ENCODE measurements at regions not wholly inside any gene's neighbourhood (a gene's known extent, or its start where the extent isn't known, plus 50 kb on each side); places are given as distances from the start of the nearest gene placed in this dataset.

DNA sequence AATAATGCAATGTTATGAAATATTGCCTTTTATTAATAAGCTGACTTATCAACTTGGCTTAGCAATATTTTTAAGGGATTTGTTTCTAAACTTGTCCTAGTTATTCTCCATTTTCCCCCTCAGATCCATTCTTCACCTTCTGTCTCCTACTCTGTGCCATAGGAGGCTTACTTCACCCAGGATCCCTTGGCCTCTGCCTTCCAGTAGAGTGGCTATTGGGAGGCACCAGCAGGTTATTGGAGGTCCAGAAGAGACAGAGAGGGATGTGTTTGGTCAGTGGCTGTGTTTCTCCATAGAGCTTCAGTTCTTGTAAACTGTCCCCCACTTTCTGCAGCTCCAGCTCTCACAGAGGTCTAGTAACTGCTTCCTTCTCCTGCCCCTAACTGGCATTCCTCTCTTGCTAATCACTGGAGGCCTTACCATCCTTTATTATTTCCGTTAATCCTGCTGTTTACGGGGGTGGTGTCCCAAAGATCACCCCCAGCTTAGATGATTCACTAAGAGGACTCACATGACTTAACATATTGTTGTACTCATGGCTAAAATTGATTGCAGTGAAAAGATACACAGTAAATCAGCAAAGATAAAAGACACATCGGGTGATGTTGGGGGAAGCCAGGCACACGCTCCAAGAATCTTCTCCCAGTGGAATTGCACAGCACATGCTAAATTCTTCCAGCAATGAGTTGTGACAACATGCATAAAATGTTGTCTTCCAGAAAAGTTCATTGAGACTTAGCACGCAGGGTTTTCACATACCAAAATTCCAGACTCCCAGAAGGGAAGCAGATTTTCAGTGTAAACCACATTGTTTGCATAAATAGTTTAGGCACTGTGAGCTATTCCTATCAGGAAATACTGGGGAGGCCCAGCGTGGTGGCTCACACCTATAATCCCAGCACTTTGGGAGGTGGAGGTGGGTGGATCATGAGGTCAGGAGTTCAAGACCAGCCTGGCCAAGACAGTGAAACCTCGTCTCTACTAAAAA is 67.5 kb downstream of the RPL22L1 start:
- H3K9ac ChIP-seq (replicated peaks in 1 of 4; ENCODE audit: extremely low read depth in 1 of 4, low read depth in 3 of 4, low read length in 3 of 4) = no peak overlapping the region
- no peak for TF ChIP-seq EGR1 (IDR thresholded peaks at IDR 0.05; ENCODE audit: borderline replicate concordance, low read depth, low read length)
- TF ChIP-seq ATF2 (IDR thresholded peaks at IDR 0.05; ENCODE audit: low read length) = no peak
- TF ChIP-seq BRCA1 (IDR thresholded peaks at IDR 0.05; ENCODE audit: low read depth, low read length) = no peak
- no peak for TF ChIP-seq SRF (IDR thresholded peaks at IDR 0.05; ENCODE audit: low read depth, low read length)
- no peak overlapping the region for H3K56ac ChIP-seq (replicated peaks; ENCODE audit: insufficient read length, low read depth, low read length)
- no peaks in the 10 kb centered on the region for H3K79me2 ChIP-seq (ENCODE audit: control insufficient read depth in 1 of 2, insufficient read depth in 2 of 2, low read length in 2 of 2)
- no peak for DNase-seq (ENCODE audit: low read depth in 1 of 2, low spot score in 2 of 2)
- POLR2A ChIA-PET (ENCODE audit: partially characterized antibody) = no interaction called here
- H4K91ac ChIP-seq (replicated peaks; ENCODE audit: insufficient read length, low read length) = no peak overlapping the region
- WGBS, 2 experiments (ENCODE audit: extremely low coverage in 1 of 2, insufficient coverage in 1 of 2, insufficient read length in 1 of 2, insufficient replicate concordance in 2 of 2, low coverage in 1 of 2, low lambda C conversion rate in 2 of 2, missing lambda C conversion rate in 1 of 2) = 81% methylated on average over 7 of the region's 7 CpGs; no CpG with 5 or more reads in 1 of the 2 experiments
- no peak overlapping the region for H2AFZ ChIP-seq (ENCODE audit: low read length)
- no peak overlapping the region for H4K8ac ChIP-seq (ENCODE audit: extremely low read depth, insufficient read depth, low read length)
- H3K36me3 ChIP-seq (ENCODE audit: control insufficient read depth in 2 of 4, insufficient read depth in 4 of 4, low read length in 3 of 4) = no peaks in the 10 kb centered on the region
- no peak for FAIRE-seq
- H2BK20ac ChIP-seq (ENCODE audit: low read length) = no peak overlapping the region
- no peak overlapping the region for H2BK15ac ChIP-seq (ENCODE audit: low read length)
- H3K23ac ChIP-seq (ENCODE audit: insufficient read length) = no peak overlapping the region
- no peak overlapping the region for H4K5ac ChIP-seq (ENCODE audit: insufficient read length, low read depth, low read length)
- no peak overlapping the region for H2BK5ac ChIP-seq (ENCODE audit: low read depth, low read length)
- no peak overlapping the region for H3K4me3 ChIP-seq (ENCODE audit: extremely low read depth in 1 of 4, insufficient read depth in 2 of 4, low read depth in 3 of 4, low read length in 4 of 4)
- H3K4me1 ChIP-seq (replicated peaks in 1 of 4; ENCODE audit: control insufficient read depth in 3 of 4, insufficient read depth in 4 of 4, low read length in 3 of 4) = peaks cover 0 to 4% (median 1%) of the 10 kb centered on the region in 4 experiments; a peak in 3 of 7 replicates
- H3K27me3 ChIP-seq (replicated peaks in 1 of 4; ENCODE audit: control insufficient read depth in 3 of 4, extremely low read depth in 1 of 4, insufficient read depth in 3 of 4, low read length in 3 of 4) = no peaks in the 10 kb centered on the region
- no peak overlapping the region for H2BK12ac ChIP-seq (ENCODE audit: low read depth, low read length)
- no peak overlapping the region for H3K27ac ChIP-seq (ENCODE audit: low read depth, low read length)
- no peak overlapping the region for H3K18ac ChIP-seq (ENCODE audit: extremely low read depth, low read length)
- H2BK120ac ChIP-seq (replicated peaks; ENCODE audit: low read depth, low read length) = no peak overlapping the region
- no peaks in the 10 kb centered on the region for H3K9me3 ChIP-seq (ENCODE audit: insufficient read depth in 2 of 2, low read depth in 1 of 2, low read length in 1 of 2)
- no peak overlapping the region for H3K4me2 ChIP-seq (ENCODE audit: insufficient read depth in 1 of 2, low read depth in 2 of 2, low read length in 2 of 2)
- H3K14ac ChIP-seq (ENCODE audit: insufficient read length) = no peak overlapping the region
- no peaks in the 10 kb centered on the region for H3K79me1 ChIP-seq (ENCODE audit: low read depth, low read length)
- H3K4ac ChIP-seq (replicated peaks; ENCODE audit: insufficient read length, low read depth, low read length) = no peak overlapping the region
- no peaks in the 10 kb centered on the region for H4K20me1 ChIP-seq (replicated peaks in 1 of 2; ENCODE audit: control insufficient read depth in 1 of 2, insufficient read depth in 2 of 2, low read length in 2 of 2)
- no peaks in the 10 kb centered on the region for H3K23me2 ChIP-seq (ENCODE audit: low read depth, low read length)
- no peak overlapping the region for H2AK5ac ChIP-seq (ENCODE audit: low read depth, low read length)
- CTCF ChIA-PET (ENCODE audit: partially characterized antibody) = interaction anchor here (1.0 to 3.1 kb wide), 6 partner anchors 10 to 392 kb away, joined by 3 to 24 read pairs (median 4); no protein-coding TSS in a partner anchor
